NCI-H1930 (cell line): ENCODE measurements at regions not wholly inside any gene's neighbourhood (a gene's known extent, or its start where the extent isn't known, plus 50 kb on each side); places are given as distances from the start of the nearest gene placed in this dataset.
"Not testable (repeated sequence)": the region's sequence is repeated elsewhere in the genome, so short reads cannot be mapped to it uniquely, and the experiment has no call there.

Source experiments
- DNase-seq, 2 experiments: peaks; one replicate each; lab custom pipeline; 2025; lab: John Stamatoyannopoulos, UW

DNA sequence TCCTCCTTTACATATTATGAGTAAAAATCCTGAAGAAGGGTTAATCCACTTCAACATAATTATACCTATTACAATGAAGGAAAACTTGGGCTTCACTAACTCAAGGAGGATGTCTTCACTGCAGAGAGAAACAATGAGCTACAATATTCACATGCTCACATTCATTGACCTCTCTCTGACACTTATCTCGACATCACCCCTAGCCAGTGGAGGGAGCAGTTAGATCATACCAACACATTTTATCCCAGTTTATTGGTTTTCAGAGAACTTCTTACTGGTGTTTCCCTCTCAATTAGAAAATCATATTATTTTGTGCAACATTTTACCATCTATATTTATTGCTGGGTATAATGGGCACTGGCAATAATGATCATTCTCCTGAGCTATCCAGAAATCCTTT, 646.5 kb downstream of the TENT5A start:
- no peak for DNase-seq

GRCh38 chr6:81098109-81098814, 654.2 kb downstream of the TENT5A start:
- DNase-seq: no peak

DNA sequence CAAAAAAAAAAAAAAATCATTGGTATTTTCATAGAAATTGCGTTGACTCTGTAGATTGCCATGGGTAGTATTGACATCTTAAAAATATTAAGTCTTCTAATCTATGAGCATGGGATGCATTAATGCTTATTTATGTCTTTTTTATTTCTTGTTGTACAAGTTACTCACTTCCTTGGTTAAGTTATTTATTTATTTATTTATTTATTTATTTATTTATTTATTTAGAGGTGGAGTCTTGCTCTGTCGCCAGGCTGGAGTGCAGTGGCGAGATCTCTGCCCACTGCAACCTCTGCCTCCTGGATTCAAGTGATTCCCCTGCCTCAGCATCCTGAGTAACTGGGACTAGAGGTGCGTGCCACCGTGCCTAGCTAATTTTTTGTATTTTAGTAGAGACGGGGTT, 656.0 kb downstream of the TENT5A start:
- DNase-seq: not testable (repeated sequence)

- DNase-seq: no peak
These were observed 659.4 kb downstream of the TENT5A start for GRCh38 chr6:81093051-81093450.

DNA sequence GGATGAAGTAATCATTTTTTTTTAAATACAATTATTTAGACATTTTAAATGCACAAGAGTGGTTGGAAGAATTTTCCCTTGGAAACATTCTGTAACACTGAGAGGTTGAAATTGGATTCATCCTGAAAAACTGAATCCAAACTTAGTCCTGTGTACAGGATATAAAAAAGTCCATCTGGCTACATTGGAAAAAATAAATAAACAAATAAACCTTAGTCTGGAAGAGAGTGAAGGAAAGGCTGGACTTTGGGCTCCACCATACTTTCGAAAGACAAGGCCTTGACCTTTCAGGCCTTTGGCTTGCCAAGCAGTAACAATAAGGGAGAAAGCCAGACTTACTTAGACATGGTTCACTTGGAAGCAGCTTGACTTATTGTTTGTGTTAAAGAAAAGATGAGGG, 664.3 kb downstream of the TENT5A start:
- DNase-seq: no peak

DNA sequence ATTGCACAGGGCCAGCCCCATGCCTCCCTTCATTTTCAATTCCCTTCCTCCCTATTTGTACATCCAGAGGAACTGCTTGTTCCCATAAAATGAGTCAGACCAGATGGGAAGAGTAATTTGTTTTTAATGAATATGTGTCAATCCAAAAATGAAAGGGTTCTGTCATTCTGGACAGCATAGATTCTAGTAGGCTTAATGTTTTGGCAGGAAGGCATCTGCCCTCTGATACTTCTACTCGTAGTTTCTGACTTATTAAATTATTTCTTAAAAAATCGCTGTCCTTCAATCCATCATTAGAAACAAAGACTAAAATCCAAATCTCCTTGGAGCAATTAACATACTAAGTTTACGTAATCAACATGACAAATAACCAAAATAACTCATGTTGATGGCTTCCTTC, 665.5 kb downstream of the TENT5A start:
- no peak for DNase-seq

DNA sequence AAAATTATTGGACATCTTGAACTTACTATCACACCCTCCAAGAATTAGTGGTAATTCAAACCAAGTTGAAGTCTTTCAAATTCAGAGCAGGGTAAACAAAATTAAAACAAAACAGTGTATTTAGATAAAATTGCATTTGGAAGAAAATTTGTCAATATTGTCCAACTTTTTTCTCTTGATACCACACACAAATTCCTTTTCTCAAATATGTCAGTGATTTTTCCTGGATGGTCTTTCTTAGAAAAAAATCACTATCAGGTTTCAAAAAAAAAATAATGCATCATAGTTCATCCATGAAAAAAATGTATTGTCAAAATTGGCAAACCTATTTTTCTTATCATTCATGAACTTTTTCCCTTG, 667.1 kb downstream of the TENT5A start:
- no peak for DNase-seq

- DNase-seq: no peak
These were observed 667.6 kb downstream of the TENT5A start for GRCh38 chr6:81084776-81085430.

DNA sequence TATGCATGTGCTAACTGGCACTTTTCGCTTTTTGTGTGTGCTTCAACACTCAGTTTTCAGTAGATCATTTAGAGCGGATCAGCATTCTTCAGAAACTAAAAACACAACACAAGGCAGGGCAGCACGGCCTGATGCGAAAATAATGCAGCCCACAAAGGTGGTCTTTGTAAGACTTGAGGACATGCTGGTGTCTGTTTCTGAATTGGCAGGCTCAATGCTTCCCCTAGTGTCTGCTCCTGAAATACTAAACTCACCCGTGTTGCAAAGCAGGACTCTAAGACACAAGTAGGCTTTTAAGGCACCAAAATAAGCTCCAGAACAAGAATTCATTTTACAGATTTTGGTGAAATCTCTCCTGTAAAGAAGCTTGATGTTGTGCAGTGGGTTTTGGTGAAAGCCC, 676.5 kb downstream of the TENT5A start:
- DNase-seq: no peak

- DNase-seq: no peak
These were observed 679.2 kb downstream of the TENT5A start for GRCh38 chr6:81073318-81073717.

DNA sequence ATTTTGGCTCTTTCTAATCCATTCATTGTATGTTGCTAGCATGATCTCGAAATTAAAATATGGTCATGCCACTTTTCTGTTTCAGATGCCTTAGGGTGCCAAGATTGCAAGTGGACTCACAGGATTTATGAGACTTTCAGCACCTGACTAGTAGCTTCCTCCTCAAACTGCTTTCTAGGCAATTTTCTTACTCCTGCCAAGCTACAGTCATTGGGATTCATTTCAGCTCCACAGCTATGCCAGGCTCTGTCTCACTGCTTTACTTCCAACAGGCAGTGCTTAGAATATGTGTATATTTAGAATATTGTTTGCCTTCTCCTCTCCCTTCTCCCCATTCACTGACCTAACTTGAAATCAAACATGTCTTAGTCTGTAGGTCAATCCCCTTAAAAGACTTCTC, 681.4 kb downstream of the TENT5A start:
- DNase-seq: no peak

GRCh38 chr6:81067057-81067456, 685.4 kb downstream of the TENT5A start:
- no peak for DNase-seq

DNA sequence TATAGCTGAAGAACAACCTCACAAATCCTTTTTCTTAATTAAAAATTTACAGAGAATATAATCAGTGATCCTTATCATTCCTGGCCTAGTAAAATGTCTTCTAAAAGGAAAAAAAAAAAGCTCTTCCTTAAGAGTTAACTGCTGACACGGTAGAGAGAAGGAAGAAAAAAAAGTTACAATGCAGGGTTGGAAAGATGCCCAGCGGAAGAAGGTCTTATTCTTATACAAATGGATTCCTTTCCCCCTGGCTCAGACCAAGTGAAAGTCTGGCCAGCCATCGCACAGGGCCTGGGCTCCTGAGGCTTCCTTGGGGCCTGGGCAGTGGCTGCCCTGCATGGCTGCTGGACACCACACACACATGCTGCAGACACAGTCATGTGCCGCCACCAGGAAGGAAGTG, 688.6 kb downstream of the TENT5A start:
- no peak for DNase-seq

DNA sequence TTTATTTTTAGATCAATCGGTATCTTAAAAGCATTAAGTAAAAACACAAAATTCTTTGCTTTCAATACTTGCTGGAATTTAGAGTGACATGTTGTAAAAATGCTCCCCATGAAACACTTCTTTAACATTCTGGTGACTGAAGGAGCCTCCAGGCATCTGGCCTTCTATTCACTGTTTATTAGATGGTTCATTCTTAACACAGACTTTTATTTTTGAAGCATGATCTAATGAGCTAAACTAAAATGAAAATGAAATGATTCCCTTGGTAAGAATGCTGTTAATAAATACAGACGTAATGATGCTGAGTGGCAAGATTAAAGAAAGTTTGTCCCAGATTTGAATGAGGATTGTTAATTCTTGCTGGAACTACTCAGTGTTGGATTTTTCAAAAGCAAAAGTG, 698.4 kb downstream of the TENT5A start:
- no peak for DNase-seq

DNA sequence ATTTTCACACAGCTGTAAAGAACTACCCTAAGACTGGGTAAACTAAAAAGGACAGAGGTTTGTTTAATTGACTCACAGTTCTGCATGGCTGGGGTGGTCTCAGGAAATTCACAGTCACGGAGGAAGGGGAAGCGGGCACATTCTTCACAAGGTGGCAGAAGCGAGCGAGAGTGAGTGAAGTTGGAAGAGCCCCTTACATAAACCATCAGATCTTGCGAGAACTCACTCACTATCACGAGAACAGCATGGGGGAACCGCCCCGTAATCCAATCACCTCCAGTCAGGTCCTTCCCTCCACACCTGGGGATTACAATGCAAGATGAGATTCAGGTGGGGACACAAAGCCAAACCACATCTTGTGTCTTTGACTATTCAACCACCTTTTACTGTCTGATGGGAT, 700.5 kb downstream of the TENT5A start:
- DNase-seq: no peak

DNA sequence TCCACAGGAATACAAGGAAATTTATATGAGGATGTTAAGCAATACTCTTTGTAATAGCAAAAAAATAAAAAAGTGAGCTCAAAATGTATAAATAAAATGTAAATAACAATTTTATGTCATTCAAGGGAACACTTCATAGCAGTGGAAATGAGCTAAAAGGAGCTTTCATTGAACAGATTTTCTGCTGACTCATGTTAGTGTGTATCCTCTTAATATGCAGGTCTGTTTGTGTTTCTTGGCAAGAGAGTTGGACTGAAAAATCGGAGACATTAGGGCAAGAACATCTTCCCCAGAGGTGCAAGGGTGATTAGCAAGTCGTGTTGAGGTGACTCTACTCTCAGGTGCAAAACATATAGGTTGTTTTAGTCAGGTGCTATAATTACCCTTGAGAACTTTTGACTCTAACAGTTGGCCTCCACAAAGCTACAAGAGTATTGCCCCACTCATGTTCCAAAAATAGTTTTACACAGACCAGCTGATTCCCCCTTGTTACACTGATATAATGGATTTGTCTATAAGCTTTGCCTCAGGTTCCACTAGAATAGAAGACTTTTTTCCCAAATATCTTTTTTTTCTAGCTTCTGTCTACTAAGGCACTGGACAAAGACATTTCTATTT, 702.9 kb downstream of the TENT5A start:
- DNase-seq: no peak

GRCh38 chr6:81031416-81031815, 721.1 kb downstream of the TENT5A start:
- DNase-seq: no peak

- DNase-seq: no peak
These were observed 726.4 kb downstream of the TENT5A start for GRCh38 chr6:81026041-81026553.

DNA sequence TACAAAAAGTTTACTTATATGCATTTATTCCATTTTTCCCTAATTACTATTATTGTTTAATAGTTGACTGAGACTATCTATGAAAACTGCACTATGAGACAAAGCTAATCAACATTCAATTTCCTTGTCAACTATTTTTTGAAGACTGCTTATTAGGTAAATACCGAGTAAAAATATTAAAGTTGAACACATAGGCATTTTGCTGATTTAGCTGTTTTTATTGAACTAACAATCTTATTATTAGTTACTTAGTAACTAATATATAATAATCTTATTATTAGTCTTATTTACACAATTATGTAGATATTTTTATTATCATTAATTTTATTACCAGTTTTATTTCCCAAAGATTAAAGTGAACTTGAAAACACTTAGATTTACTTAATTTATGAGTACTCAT, 728.8 kb downstream of the TENT5A start:
- DNase-seq: no peak

- no peak for DNase-seq
These were observed 729.4 kb downstream of the TENT5A start for GRCh38 chr6:81023007-81023582.

DNA sequence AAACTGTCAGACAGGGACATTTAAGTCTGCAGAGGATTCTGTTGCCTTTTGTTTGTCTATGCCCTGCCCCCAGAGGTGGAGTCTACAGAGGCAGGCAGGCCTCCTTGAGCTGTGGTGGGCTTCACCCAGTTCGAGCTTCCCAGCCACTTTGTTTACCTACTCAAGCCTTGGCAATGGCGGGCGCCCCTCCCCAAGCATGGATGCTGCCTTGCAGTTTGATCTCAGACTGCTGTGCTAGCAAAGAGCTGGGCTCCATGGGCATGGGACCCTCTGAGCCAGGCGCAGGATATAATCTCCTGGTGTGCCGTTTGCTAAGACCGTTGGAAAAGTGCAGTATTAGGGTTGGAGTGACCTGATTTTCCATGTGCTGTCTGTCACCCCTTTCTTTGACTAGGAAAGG, 734.9 kb downstream of the TENT5A start:
- not testable (repeated sequence) for DNase-seq

DNA sequence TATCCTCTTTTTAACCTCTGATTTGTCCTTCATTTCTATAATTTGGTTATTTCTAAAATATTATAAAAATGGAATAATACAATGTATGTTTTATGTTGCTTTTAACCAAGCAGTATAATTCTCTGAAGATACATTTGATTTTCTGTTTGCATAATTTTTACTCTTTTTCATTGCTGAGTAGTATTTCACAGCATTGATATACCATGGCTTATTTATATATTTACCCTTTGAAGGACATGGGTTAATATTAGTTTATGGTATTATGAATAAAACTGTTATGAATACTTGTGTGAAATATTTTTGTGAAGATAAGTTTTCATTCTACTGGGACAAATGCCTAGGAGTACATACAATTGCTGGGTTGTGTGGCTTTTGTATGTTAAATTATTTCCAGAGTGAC, 748.6 kb downstream of the TENT5A start:
- no peak for DNase-seq

DNA sequence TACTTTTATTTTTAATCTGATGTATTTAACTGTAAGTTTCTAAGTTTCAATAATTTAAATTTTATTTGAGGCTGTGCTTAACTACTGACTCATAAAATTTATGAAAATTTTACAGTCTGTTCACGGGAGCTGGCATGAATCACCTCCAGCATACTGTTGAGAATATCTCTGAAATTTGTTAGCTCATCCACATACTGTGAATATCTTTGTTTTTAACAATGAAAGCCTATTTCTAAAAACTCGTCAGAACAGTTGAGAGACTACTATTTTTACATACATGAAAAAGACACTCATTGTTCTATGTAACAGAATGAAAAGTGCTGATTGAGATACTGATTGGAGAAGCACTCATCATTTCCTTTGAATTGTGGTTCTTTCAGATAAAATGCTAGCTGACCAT, 749.3 kb downstream of the TENT5A start:
- DNase-seq: no peak
